ENCODE measurements at regions not wholly inside any gene's neighbourhood (a gene's known extent, or its start where the extent isn't known, plus 50 kb on each side); places are given as distances from the start of the nearest gene placed in this dataset.

GRCh38 chr12:92627511-92627910, 75.3 kb upstream of the PLEKHG7 start:
- no peaks in the 10 kb centered on the region for H3K27me3 Mint-ChIP-seq (ENCODE audit: low read depth)
- H3K36me3 Mint-ChIP-seq (ENCODE audit: low read depth): no peaks in the 10 kb centered on the region
- H3K4me1 Mint-ChIP-seq (ENCODE audit: low read depth): no peaks in the 10 kb centered on the region
- DNase-seq: no peak
- H3K4me3 Mint-ChIP-seq: no peak overlapping the region
- H3K27ac Mint-ChIP-seq: no peak overlapping the region
- intact Hi-C loops (cut with micrococcal nuclease): no loop called here
- CTCF ChIA-PET: no interaction called here
- no peaks in the 10 kb centered on the region for H3K9me3 Mint-ChIP-seq

- H3K9me3 Mint-ChIP-seq: no peaks in the 10 kb centered on the region
- no peak overlapping the region for H3K27ac Mint-ChIP-seq
- H3K4me3 Mint-ChIP-seq: no peak overlapping the region
- H3K4me1 Mint-ChIP-seq (ENCODE audit: low read depth): no peaks in the 10 kb centered on the region
- intact Hi-C loops (cut with micrococcal nuclease): no loop called here
- CTCF ChIA-PET: interaction anchor here (0.5 kb wide), 1 partner anchor 15 kb away, joined by 3 read pairs; no protein-coding TSS in a partner anchor
- no peaks in the 10 kb centered on the region for H3K27me3 Mint-ChIP-seq (ENCODE audit: low read depth)
- no peak for DNase-seq
- no peaks in the 10 kb centered on the region for H3K36me3 Mint-ChIP-seq (ENCODE audit: low read depth)
Observed at GRCh38 chr12:92625639-92626310, 77.0 kb upstream of the PLEKHG7 start.

- intact Hi-C loops (cut with micrococcal nuclease): no loop called here
- no peaks in the 10 kb centered on the region for H3K4me1 Mint-ChIP-seq (ENCODE audit: low read depth)
- CTCF ChIA-PET: no interaction called here
Observed at GRCh38 chr12:92624236-92624635, 78.6 kb upstream of the PLEKHG7 start.

GRCh38 chr12:92623386-92623785, 79.4 kb upstream of the PLEKHG7 start:
- Mint-ChIP-seq H3K27me3 (ENCODE audit: low read depth) (no peaks in the 10 kb centered on the region), H3K27ac (no peak overlapping the region), H3K9me3 (no peaks in the 10 kb centered on the region), H3K36me3 (ENCODE audit: low read depth) (no peaks in the 10 kb centered on the region), H3K4me1 (ENCODE audit: low read depth) (no peaks in the 10 kb centered on the region), H3K4me3 (no peak overlapping the region)
- CTCF ChIA-PET: no interaction called here
- intact Hi-C loops (cut with micrococcal nuclease): no loop called here
- no peak for DNase-seq

More at GRCh38 chr12:92624236-92624635, 78.6 kb upstream of the PLEKHG7 start:
- no peaks in the 10 kb centered on the region for H3K36me3 Mint-ChIP-seq (ENCODE audit: low read depth)
- DNase-seq: no peak
- no peak overlapping the region for H3K4me3 Mint-ChIP-seq
- no peaks in the 10 kb centered on the region for H3K27me3 Mint-ChIP-seq (ENCODE audit: low read depth)
- no peaks in the 10 kb centered on the region for H3K9me3 Mint-ChIP-seq
- no peak overlapping the region for H3K27ac Mint-ChIP-seq

- no peaks in the 10 kb centered on the region for H3K36me3 Mint-ChIP-seq (ENCODE audit: low read depth)
- no peak overlapping the region for H3K27ac Mint-ChIP-seq
- intact Hi-C loops (cut with micrococcal nuclease): no loop called here
- H3K4me3 Mint-ChIP-seq: no peak overlapping the region
- no peaks in the 10 kb centered on the region for H3K9me3 Mint-ChIP-seq
- no peaks in the 10 kb centered on the region for H3K4me1 Mint-ChIP-seq (ENCODE audit: low read depth)
- CTCF ChIA-PET: no interaction called here
- DNase-seq: no peak
- H3K27me3 Mint-ChIP-seq (ENCODE audit: low read depth): no peaks in the 10 kb centered on the region
Observed at GRCh38 chr12:92621833-92622232, 81.0 kb upstream of the PLEKHG7 start.

GRCh38 chr12:92621312-92621711, 81.5 kb upstream of the PLEKHG7 start:
- H3K27ac Mint-ChIP-seq: no peak overlapping the region
- H3K9me3 Mint-ChIP-seq: no peaks in the 10 kb centered on the region
- no peaks in the 10 kb centered on the region for H3K27me3 Mint-ChIP-seq (ENCODE audit: low read depth)
- H3K4me3 Mint-ChIP-seq: no peak overlapping the region
- no peaks in the 10 kb centered on the region for H3K4me1 Mint-ChIP-seq (ENCODE audit: low read depth)
- no peaks in the 10 kb centered on the region for H3K36me3 Mint-ChIP-seq (ENCODE audit: low read depth)
- no peak for DNase-seq
- CTCF ChIA-PET: no interaction called here
- intact Hi-C loops (cut with micrococcal nuclease): no loop called here

- Mint-ChIP-seq H3K9me3 (no peaks in the 10 kb centered on the region), H3K27me3 (ENCODE audit: low read depth) (no peaks in the 10 kb centered on the region), H3K4me1 (ENCODE audit: low read depth) (no peaks in the 10 kb centered on the region), H3K4me3 (no peak overlapping the region), H3K27ac (no peak overlapping the region), H3K36me3 (ENCODE audit: low read depth) (no peaks in the 10 kb centered on the region)
- CTCF ChIA-PET: no interaction called here
- DNase-seq: no peak
- intact Hi-C loops (cut with micrococcal nuclease): no loop called here
Observed at GRCh38 chr12:92619730-92620684, 82.8 kb upstream of the PLEKHG7 start.

GRCh38 chr12:92619026-92619425, 83.8 kb upstream of the PLEKHG7 start:
- intact Hi-C loops (cut with micrococcal nuclease): no loop called here
- no peaks in the 10 kb centered on the region for H3K4me1 Mint-ChIP-seq (ENCODE audit: low read depth)

GRCh38 chr12:92615703-92616102, 87.1 kb upstream of the PLEKHG7 start:
- no peaks in the 10 kb centered on the region for H3K9me3 Mint-ChIP-seq
- intact Hi-C loops (cut with micrococcal nuclease): loop anchor here (2.0 kb wide), 1 partner anchor 33 kb away; no protein-coding TSS in a partner anchor

More at GRCh38 chr12:92619026-92619425, 83.8 kb upstream of the PLEKHG7 start:
- H3K27ac Mint-ChIP-seq: no peak overlapping the region
- no peaks in the 10 kb centered on the region for H3K9me3 Mint-ChIP-seq
- no peaks in the 10 kb centered on the region for H3K27me3 Mint-ChIP-seq (ENCODE audit: low read depth)
- CTCF ChIA-PET: no interaction called here
- no peak overlapping the region for H3K4me3 Mint-ChIP-seq
- DNase-seq: no peak
- no peaks in the 10 kb centered on the region for H3K36me3 Mint-ChIP-seq (ENCODE audit: low read depth)

GRCh38 chr12:92615086-92615485, 87.7 kb upstream of the PLEKHG7 start:
- Mint-ChIP-seq H3K27ac (no peak overlapping the region), H3K9me3 (no peaks in the 10 kb centered on the region), H3K27me3 (ENCODE audit: low read depth) (no peaks in the 10 kb centered on the region), H3K4me1 (ENCODE audit: low read depth) (peaks cover 10% of the 10 kb centered on the region), H3K4me3 (no peak overlapping the region), H3K36me3 (ENCODE audit: low read depth) (no peaks in the 10 kb centered on the region)
- intact Hi-C loops (cut with micrococcal nuclease): loop anchor here (2.0 kb wide), 1 partner anchor 34 kb away; no protein-coding TSS in a partner anchor
- CTCF ChIA-PET: no interaction called here
- no peak for DNase-seq

More at GRCh38 chr12:92615703-92616102, 87.1 kb upstream of the PLEKHG7 start:
- Mint-ChIP-seq H3K27ac (no peak overlapping the region), H3K4me1 (ENCODE audit: low read depth) (peaks cover 7% of the 10 kb centered on the region), H3K4me3 (no peak overlapping the region), H3K36me3 (ENCODE audit: low read depth) (no peaks in the 10 kb centered on the region), H3K27me3 (ENCODE audit: low read depth) (no peaks in the 10 kb centered on the region)
- CTCF ChIA-PET: interaction anchor here (0.5 kb wide), 1 partner anchor 153 kb away, joined by 3 read pairs; no protein-coding TSS in a partner anchor
- DNase-seq: no peak

- no peak for DNase-seq
- intact Hi-C loops (cut with micrococcal nuclease): loop anchor here (2.0 kb wide), 1 partner anchor 34 kb away; no protein-coding TSS in a partner anchor
- H3K9me3 Mint-ChIP-seq: no peaks in the 10 kb centered on the region
- no peaks in the 10 kb centered on the region for H3K36me3 Mint-ChIP-seq (ENCODE audit: low read depth)
- no peaks in the 10 kb centered on the region for H3K27me3 Mint-ChIP-seq (ENCODE audit: low read depth)
- H3K4me3 Mint-ChIP-seq: no peak overlapping the region
- H3K27ac Mint-ChIP-seq: no peak overlapping the region
- CTCF ChIA-PET: interaction anchor here (0.7 kb wide), 1 partner anchor 413 kb away, joined by 3 read pairs; no protein-coding TSS in a partner anchor
- peaks cover 10% of the 10 kb centered on the region for H3K4me1 Mint-ChIP-seq (ENCODE audit: low read depth)
Observed at GRCh38 chr12:92614502-92614901, 88.3 kb upstream of the PLEKHG7 start.

- CTCF ChIA-PET: interaction anchor here (0.7 kb wide), 1 partner anchor 413 kb away, joined by 3 read pairs; no protein-coding TSS in a partner anchor
- intact Hi-C loops (cut with micrococcal nuclease): loop anchor here (2.0 kb wide), 1 partner anchor 35 kb away; no protein-coding TSS in a partner anchor
- DNase-seq: no peak
- Mint-ChIP-seq H3K4me1 (ENCODE audit: low read depth) (peaks cover 10% of the 10 kb centered on the region), H3K27me3 (ENCODE audit: low read depth) (no peaks in the 10 kb centered on the region), H3K27ac (no peak overlapping the region), H3K4me3 (no peak overlapping the region), H3K36me3 (ENCODE audit: low read depth) (no peaks in the 10 kb centered on the region), H3K9me3 (no peaks in the 10 kb centered on the region)
Observed at GRCh38 chr12:92614001-92614400, 88.8 kb upstream of the PLEKHG7 start.

All from activated naive CD4-positive, alpha-beta T cell treated with anti-CD3 and anti-CD28 coated beads for 36 hours (primary cell).